SU-DHL-6 (cell line): ENCODE measurements at regions not wholly inside any gene's neighbourhood (a gene's known extent, or its start where the extent isn't known, plus 50 kb on each side); places are given as distances from the start of the nearest gene placed in this dataset.

ENCODE experiments used
- EZH2phosphoT487 ChIP-seq: fragments of 200-600 bp; sonication (generic), shearing (Covaris generic); conservative IDR thresholded peaks from 2 replicates; pipeline ENCODE4 v1.6.1; 2018; ENCODE audit warnings: mild to moderate bottlenecking, antibody characterized with exemption, low read length, moderate library complexity, mixed read lengths
- TF ChIP-seq, protein P1 (sequence below): fragments of 200-600 bp; sonication (generic); IDR thresholded peaks from one replicate; pipeline ENCODE4 v1.5.1; 2017; ENCODE audit warnings: antibody characterized with exemption, mild to moderate bottlenecking, low read length, moderate library complexity; ENCODE audit not compliant: insufficient read depth, poor library complexity, severe bottlenecking

DNA sequence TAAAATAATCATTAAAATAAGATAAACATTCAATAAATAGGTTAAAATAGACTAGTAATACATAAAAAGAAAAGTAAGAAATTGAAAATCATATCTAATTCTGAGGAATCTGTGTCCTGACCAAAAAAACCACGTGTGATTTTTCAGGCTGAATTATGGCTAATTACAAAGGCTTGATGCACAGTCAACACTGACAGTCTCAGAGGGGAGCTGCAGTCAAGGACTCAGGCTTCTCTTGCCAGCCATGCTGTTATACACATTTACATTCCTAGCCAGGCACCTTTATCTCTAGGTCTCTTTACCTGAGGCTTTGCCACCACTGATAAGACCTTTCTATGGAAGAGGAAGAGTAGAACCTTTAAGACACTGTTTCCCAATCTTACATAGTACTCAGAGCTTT lies 1737.7 kb upstream of the PCDH10 start:
- TF ChIP-seq, protein P1, sequence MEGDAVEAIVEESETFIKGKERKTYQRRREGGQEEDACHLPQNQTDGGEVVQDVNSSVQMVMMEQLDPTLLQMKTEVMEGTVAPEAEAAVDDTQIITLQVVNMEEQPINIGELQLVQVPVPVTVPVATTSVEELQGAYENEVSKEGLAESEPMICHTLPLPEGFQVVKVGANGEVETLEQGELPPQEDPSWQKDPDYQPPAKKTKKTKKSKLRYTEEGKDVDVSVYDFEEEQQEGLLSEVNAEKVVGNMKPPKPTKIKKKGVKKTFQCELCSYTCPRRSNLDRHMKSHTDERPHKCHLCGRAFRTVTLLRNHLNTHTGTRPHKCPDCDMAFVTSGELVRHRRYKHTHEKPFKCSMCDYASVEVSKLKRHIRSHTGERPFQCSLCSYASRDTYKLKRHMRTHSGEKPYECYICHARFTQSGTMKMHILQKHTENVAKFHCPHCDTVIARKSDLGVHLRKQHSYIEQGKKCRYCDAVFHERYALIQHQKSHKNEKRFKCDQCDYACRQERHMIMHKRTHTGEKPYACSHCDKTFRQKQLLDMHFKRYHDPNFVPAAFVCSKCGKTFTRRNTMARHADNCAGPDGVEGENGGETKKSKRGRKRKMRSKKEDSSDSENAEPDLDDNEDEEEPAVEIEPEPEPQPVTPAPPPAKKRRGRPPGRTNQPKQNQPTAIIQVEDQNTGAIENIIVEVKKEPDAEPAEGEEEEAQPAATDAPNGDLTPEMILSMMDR = no peak
- no peak for TF ChIP-seq EZH2phosphoT487
